ENCODE measurements at regions not wholly inside any gene's neighbourhood (a gene's known extent, or its start where the extent isn't known, plus 50 kb on each side); places are given as distances from the start of the nearest gene placed in this dataset.

DNA sequence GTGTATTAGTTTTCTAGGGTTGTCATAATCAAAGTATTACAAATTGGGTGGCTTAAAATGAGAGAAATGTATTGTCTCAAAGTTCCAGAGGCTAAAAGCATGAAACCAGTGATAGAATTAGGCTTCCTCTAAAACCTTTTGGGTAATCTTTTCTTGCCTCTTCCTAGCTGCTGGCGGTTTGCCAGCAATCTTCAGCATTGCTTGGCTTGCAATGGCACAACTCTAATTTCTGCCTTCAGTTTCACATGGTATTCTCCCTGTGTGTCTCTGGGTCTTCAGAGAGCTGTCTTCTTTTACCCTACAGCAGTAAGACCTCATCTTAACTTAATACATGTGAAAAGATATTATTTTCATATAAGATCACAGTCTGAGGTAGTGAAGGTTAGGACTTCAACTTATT lies 479.1 kb upstream of the GJE1 start:
- H2AFZ ChIP-seq (ENCODE audit: low read length), result no peak overlapping the region
- H3K36me3 ChIP-seq (ENCODE audit: insufficient read depth, low read length), result no peaks in the 10 kb centered on the region
- no peaks in the 10 kb centered on the region; the same call in 1 of the 2 replicates for H3K9me2 ChIP-seq (ENCODE audit: low read depth, low read length)
- H3K27ac ChIP-seq (ENCODE audit: low read depth, low read length, poor library complexity, severe bottlenecking), result no peak overlapping the region
- no peak overlapping the region for H3K9ac ChIP-seq (ENCODE audit: low read length)
- H3K79me2 ChIP-seq (ENCODE audit: insufficient read depth, low read length), result no peaks in the 10 kb centered on the region
- H3F3A ChIP-seq (ENCODE audit: insufficient read depth, low read length), result no peaks in the 10 kb centered on the region
- H4K20me1 ChIP-seq (ENCODE audit: insufficient read depth, low read length), result no peaks in the 10 kb centered on the region
- H3K4me3 ChIP-seq (ENCODE audit: low read depth, low read length, poor library complexity, severe bottlenecking), result no peak overlapping the region
- TF ChIP-seq EZH2 (IDR thresholded peaks at IDR 0.05; ENCODE audit: borderline replicate concordance, low read length), result no peak
- TF ChIP-seq, protein P1, sequence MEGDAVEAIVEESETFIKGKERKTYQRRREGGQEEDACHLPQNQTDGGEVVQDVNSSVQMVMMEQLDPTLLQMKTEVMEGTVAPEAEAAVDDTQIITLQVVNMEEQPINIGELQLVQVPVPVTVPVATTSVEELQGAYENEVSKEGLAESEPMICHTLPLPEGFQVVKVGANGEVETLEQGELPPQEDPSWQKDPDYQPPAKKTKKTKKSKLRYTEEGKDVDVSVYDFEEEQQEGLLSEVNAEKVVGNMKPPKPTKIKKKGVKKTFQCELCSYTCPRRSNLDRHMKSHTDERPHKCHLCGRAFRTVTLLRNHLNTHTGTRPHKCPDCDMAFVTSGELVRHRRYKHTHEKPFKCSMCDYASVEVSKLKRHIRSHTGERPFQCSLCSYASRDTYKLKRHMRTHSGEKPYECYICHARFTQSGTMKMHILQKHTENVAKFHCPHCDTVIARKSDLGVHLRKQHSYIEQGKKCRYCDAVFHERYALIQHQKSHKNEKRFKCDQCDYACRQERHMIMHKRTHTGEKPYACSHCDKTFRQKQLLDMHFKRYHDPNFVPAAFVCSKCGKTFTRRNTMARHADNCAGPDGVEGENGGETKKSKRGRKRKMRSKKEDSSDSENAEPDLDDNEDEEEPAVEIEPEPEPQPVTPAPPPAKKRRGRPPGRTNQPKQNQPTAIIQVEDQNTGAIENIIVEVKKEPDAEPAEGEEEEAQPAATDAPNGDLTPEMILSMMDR (IDR thresholded peaks at IDR 0.05; ENCODE audit: low read length), result no peak
- no peaks in the 10 kb centered on the region for H3K27me3 ChIP-seq (ENCODE audit: insufficient read depth, low read length)
- H3K9me3 ChIP-seq (ENCODE audit: low read length), result no peaks in the 10 kb centered on the region
- no peak overlapping the region for H3K4me2 ChIP-seq (ENCODE audit: low read length)
- no peaks in the 10 kb centered on the region for H3K4me1 ChIP-seq (ENCODE audit: insufficient read depth, low read length, severe bottlenecking)

DNA sequence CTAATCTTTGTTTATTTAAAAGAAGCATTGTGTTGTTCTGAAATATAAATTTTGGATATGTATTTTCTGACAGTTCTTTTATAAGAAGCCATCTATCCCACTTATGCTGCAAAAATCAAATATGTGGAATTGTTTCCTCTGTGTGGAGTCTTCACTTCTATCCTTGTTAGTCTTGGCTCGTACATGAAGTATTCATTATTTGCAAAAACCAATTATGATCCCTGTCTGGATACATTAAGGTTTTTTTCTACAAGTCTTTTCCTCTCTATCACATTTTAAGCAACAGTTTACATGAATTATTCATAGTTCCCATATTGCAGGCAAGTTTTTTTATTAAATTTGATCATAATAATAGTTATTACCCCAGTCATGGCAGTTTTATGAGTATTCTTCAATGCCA lies 490.8 kb upstream of the GJE1 start:
- Histone ChIP-seq H3K27me3 (ENCODE audit: insufficient read depth, low read length) (no peaks in the 10 kb centered on the region), H3K4me3 (ENCODE audit: low read depth, low read length, poor library complexity, severe bottlenecking) (no peak overlapping the region), H3K4me2 (ENCODE audit: low read length) (no peak overlapping the region), H3K4me1 (ENCODE audit: insufficient read depth, low read length, severe bottlenecking) (no peaks in the 10 kb centered on the region), H4K20me1 (ENCODE audit: insufficient read depth, low read length) (no peaks in the 10 kb centered on the region), H3K9ac (ENCODE audit: low read length) (no peak overlapping the region), H3K36me3 (ENCODE audit: insufficient read depth, low read length) (no peaks in the 10 kb centered on the region), H3F3A (ENCODE audit: insufficient read depth, low read length) (no peaks in the 10 kb centered on the region), H3K9me2 (ENCODE audit: low read depth, low read length) (no peaks in the 10 kb centered on the region), H3K9me3 (ENCODE audit: low read length) (no peaks in the 10 kb centered on the region), H3K79me2 (ENCODE audit: insufficient read depth, low read length) (no peaks in the 10 kb centered on the region), H2AFZ (ENCODE audit: low read length) (no peak overlapping the region), H3K27ac (ENCODE audit: low read depth, low read length, poor library complexity, severe bottlenecking) (no peak overlapping the region)
- TF ChIP-seq EZH2 (IDR thresholded peaks at IDR 0.05; ENCODE audit: borderline replicate concordance, low read length), result no peak
- TF ChIP-seq, protein P1 (IDR thresholded peaks at IDR 0.05; ENCODE audit: low read length), result no peak

DNA sequence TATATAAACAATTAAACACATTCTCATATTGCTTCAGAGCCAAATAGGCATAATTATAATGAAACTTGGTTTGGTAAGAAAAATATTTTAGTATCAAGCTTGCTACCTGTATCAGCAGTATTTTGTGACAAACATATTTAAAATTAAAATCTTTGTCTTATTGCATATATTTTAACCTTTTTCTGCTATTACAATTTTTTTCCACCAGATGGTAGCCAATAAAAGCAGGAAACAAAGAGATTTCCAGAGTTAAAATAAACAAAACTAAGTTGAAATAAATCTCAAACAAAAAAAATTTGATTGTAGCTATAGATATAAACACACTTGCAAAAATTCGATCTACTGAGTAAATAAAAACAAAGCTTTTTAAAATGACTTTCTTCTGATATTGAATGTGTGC lies 491.3 kb upstream of the GJE1 start:
- Histone ChIP-seq H4K20me1 (ENCODE audit: insufficient read depth, low read length) (no peaks in the 10 kb centered on the region), H3K27ac (ENCODE audit: low read depth, low read length, poor library complexity, severe bottlenecking) (no peak overlapping the region), H3K4me3 (ENCODE audit: low read depth, low read length, poor library complexity, severe bottlenecking) (no peak overlapping the region), H3K9ac (ENCODE audit: low read length) (no peak overlapping the region), H3K9me3 (ENCODE audit: low read length) (no peaks in the 10 kb centered on the region), H3K4me2 (ENCODE audit: low read length) (no peak overlapping the region), H3K4me1 (ENCODE audit: insufficient read depth, low read length, severe bottlenecking) (no peaks in the 10 kb centered on the region), H3K27me3 (ENCODE audit: insufficient read depth, low read length) (no peaks in the 10 kb centered on the region), H3F3A (ENCODE audit: insufficient read depth, low read length) (no peaks in the 10 kb centered on the region), H3K79me2 (ENCODE audit: insufficient read depth, low read length) (no peaks in the 10 kb centered on the region), H3K9me2 (ENCODE audit: low read depth, low read length) (no peaks in the 10 kb centered on the region), H2AFZ (ENCODE audit: low read length) (no peak overlapping the region), H3K36me3 (ENCODE audit: insufficient read depth, low read length) (no peaks in the 10 kb centered on the region)
- TF ChIP-seq, protein P1 (IDR thresholded peaks at IDR 0.05; ENCODE audit: low read length), result no peak
- no peak for TF ChIP-seq EZH2 (IDR thresholded peaks at IDR 0.05; ENCODE audit: borderline replicate concordance, low read length)
